HG03521 (cell line): ENCODE measurements at regions not wholly inside any gene's neighbourhood (a gene's known extent, or its start where the extent isn't known, plus 50 kb on each side); places are given as distances from the start of the nearest gene placed in this dataset.

Source experiments
- ATAC-seq: cut with Tn5 transposase; IDR thresholded peaks from one replicate; pipeline ENCODE4 v1.9.1; 2021; ENCODE audit warnings: mild to moderate bottlenecking, moderate library complexity; ENCODE audit not compliant: unreplicated experiment

GRCh38 chr9:87115785-87116184 is 168.5 kb upstream of the GAS1 start:
- no peak for ATAC-seq

- ATAC-seq: no peak
These were observed 169.2 kb upstream of the GAS1 start for GRCh38 chr9:87116492-87116891.

DNA sequence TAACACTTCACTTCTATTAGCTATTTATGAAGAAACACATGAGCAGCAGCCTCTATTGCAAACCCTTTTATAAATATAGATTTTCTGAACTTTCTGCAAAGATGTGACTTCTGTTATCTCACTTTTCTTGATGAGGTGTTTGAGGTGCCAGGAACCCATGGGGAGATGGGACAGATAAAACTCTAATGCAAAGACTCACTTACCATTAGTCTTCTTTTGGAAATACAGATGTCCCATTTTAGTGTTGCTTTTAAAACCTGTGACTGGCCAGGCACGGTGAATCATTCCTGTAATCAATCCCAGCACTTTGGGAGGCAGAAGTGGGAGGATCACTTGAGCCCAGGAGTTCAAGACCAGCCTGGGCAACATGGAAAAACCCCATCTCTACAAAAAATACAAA is 171.3 kb upstream of the GAS1 start:
- no peak for ATAC-seq

DNA sequence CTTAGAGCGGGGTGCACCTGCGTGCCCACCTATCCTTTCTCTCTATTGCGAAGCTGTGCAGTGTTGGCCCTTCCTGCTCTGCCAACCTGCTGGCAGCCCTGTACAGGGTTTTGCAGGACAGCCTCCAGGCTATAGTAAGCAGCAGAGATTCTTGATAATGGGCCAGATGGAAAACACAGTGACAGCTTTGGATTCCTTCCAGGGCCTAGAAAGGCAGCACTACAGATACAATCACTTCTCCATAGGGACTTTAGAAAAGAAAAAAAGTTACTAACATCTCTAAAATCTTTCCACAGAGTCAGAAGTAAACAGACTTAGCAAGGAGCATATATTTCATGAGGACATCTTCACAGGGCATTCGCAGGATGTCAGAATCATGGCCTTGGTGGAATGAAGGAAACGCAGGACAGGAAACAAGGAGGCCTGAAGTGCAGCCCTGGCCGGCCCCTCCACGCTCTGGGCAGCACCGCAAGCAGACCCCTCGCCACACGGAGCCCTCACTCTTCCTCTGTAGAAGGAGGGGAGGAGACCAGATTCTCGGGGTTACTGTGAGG is 172.1 kb upstream of the GAS1 start:
- no peak for ATAC-seq

DNA sequence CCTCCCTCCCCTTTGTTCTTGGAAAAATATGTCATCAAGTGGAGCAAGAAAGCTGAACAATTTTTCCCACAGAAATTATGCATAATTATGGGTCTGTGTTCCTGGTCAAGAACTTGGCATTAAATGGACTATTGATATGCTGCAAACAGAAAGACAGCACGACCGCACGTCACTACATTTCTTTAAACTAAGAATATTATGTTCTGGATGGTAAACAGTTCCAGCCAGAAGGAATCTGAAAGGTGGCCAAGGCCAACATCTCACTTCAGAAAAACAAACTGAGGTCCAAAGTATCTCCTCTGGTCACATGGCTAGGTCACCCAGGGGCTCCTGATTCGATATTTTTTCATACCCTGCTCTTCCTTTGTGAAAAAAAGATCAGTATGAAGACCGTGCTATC is 173.3 kb upstream of the GAS1 start:
- ATAC-seq: no peak

GRCh38 chr9:87122947-87123685 is 175.8 kb upstream of the GAS1 start:
- ATAC-seq: no peak

GRCh38 chr9:87123830-87124229 is 176.5 kb upstream of the GAS1 start:
- ATAC-seq: no peak

DNA sequence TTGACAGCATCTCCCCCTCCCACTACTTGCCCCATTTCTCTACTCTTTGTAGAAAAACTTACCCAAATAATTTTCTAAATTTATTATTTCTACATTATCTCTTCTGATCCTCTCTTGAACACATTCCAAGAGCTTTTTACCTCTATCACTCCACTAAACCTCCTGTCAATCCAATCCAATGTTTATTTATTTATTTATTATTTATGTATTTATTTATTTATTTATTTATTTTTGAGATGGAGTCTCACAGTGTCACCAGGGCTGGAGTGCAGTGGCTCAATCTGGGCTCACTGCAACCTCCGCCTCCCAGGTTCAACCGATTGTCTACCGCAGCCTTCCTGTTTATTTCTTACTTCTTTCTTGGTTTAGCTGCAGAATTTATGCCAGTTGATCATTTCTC is 178.5 kb upstream of the GAS1 start:
- no peak for ATAC-seq

DNA sequence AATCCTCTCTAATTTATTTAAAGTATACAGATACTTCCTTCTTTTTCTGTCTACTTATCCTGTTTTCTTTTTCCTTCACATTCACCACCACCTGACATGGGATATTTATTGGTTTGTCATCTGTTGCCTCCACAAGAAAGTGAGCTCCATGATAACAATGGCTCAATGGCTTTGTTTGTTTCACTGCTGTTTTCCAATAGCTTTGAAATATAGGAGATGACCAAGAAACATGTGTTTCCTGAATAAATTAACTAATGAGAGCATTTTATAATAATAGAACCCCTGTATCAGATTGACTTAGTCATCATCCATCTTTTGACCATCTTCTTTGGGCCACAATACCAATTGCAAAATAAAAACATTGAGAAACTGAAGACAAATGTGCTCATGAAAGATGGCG is 180.2 kb upstream of the GAS1 start:
- no peak for ATAC-seq

GRCh38 chr9:87127978-87128614 is 180.8 kb upstream of the GAS1 start:
- no peak for ATAC-seq

DNA sequence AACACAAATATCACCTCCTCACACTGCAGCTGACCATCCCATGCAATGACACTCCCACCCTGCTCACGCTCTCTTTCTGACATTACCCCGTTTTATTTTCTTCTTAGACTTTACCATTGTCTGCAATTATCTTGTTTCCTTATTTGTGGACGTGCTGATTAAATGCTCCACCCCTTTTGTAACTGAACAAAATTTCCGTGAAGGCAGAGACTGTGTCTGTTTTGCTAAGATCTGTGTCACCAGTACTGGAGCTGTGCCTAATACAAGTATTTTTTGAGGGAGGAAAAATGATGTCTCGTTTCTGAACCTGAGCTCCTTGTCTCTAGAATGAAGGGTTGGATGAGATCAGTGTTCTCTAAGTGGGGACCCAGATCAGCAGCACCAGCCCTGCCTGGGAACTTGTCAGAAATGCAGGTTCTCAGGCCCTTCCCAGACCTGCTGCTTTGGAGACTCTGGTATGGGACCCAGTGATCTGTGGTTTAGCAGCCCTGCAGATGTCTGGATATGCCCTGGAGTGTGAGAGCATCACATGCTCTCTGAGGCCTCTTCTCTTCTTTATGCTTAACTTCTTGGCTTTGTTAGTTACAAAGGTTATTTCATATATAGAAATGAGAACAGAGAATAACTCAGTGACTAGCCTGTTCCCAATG is 181.7 kb upstream of the GAS1 start:
- no peak for ATAC-seq

GRCh38 chr9:87135074-87135473 is 187.8 kb upstream of the GAS1 start:
- no peak for ATAC-seq

GRCh38 chr9:87137718-87138117 is 190.4 kb upstream of the GAS1 start:
- ATAC-seq: no peak

DNA sequence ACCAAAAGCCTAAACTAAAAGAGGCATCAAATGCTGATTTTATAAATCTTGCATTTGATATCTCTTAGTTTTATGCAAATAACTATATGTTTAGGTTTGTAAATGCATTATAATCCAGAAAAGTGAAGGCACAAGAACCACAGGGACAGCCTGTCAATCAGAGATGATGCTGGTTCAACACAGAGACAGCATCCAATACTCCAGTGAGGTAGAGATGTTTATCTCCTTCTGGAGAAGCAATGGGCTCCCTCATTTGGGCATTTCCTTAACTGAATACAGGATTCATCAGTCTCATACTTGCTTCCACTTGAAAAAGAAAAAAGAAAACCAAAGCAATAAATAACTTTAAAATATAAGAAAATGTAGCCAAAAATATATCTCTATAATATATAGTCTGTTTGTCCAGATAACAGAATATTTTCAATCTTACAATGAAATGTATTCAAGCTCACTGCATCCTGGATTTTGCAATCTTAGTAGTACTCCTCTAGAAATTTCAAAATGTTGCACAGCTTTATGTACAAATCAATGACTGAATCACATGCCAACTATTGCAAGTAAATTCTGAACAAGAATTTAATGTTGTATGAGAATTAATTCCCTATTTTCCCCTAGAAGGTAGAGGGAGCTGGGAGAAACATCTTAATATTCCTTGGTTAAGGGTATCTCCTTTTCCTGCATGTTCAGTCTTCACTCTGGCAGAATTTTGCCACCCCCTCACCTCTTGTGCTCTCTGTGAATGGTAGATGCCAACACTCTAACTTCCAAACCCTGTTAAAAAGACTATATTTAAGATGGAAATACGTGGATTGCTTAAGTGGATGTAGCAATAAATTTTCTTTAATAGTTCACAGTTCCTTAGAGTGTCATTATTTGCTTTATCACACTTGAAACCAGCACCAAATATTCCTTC is 191.1 kb upstream of the GAS1 start:
- no peak for ATAC-seq

DNA sequence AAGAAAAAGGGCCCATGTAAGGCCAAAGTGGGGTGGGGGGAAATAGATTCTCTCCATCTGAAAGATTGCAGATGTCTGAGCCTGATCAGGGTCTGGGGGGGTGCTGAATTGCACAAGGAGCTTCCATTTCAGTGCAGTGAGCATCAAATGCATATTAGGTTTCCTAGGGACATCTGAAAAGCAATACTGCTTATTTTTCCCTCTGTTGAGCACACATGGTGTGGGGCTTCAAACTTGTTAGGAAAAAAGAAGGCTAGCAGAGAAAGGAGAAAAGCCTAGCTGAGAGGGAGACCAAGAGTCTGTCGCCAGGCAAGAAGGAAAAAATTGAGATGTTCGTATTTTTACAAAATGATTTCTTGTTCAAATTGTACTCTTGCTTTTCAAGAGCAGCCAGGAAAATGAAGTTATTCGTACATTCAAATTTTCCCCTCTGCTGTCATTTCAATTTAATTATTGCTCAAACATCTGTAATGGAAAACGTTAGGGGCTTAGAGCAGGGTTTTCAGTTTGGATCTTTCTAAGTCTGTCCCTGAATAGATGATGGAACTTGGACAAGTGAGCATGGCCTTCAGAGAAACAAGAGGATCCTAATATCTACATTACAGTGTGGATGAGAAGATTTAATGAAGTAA is 191.9 kb upstream of the GAS1 start:
- no peak for ATAC-seq

DNA sequence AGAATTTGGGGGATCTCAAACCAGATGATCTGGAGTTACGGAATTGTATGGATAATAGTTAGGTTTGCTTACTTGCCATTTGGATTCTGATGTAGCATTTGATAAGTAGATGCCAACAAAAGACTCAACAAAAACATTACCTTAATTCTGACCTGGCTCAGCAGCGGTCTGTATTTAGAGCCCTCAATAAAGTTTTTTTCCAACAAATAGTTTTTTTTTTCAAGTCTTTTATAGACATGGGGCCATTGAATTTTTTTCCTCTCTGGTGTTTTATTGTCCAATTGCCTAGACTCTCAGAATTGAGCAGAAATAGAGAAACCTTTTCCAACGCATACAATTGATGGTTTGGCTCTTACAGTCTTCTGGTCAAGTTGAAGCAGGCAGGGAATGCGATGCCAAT is 192.8 kb upstream of the GAS1 start:
- ATAC-seq: no peak

GRCh38 chr9:87140605-87141109 is 193.4 kb upstream of the GAS1 start:
- ATAC-seq: no peak

GRCh38 chr9:87141124-87141523 is 193.8 kb upstream of the GAS1 start:
- ATAC-seq: no peak

DNA sequence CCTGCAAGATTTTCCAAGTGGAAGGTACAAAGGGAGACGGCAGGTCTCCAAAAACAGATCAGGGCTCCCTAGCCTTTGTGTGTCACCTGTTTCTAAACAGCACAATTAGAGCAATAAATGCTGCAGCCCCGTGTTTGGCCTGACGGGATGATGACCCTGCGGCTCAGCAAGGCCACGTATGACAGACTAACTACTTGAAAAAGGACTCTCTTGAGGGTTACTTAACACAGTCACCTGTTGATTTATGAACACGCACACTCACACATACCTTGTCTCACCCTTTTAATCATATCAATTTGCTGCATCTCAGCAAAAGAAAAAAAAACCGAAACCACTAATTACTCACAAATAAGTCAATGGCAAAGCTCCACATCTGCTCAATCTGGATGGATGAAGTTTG is 199.6 kb upstream of the GAS1 start:
- ATAC-seq: no peak

- no peak for ATAC-seq
These were observed 200.5 kb upstream of the GAS1 start for GRCh38 chr9:87147839-87148238.
